GM18951 (cell line): ENCODE measurements at regions not wholly inside any gene's neighbourhood (a gene's known extent, or its start where the extent isn't known, plus 50 kb on each side); places are given as distances from the start of the nearest gene placed in this dataset.

Experiments
- POLR2A ChIP-seq: IDR thresholded peaks from 4 replicates; pipeline ENCODE4 v1.6.1; 2011; ENCODE audit warnings: mild to moderate bottlenecking; ENCODE audit not compliant: insufficient read length, insufficient read depth; ENCODE audit errors: extremely low read depth
- in situ Hi-C: fragments of 300-500 bp; cut with MboI; formaldehyde crosslinking; loops from one replicate; pipeline ENCODE4 v1.12.0; 2022; ENCODE audit warnings: low sequenced_read_pairs, mixed read lengths, inconsistent platforms; ENCODE audit not compliant: unreplicated experiment

DNA sequence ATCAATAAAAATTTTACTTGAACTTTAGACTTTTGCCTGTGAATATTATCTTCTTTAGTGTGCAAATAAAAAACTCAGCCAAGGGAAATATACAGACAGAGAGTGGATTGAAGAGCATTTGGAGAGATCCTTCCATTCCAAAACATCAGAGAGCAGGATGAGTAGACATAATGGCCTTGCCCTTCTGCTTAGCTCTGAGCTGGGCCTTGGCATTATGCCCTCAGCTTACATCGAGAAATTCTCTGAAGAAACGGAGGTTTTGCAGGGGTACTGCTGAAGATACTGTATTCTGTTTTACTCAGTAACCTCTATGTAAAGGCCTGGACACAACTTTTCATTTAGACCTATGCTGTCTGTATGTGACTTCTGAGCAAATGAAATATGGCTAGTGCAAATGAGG, 317.4 kb downstream of the STIM2 start:
- in situ Hi-C loops = no loop called here
- TF ChIP-seq POLR2A = no peak

DNA sequence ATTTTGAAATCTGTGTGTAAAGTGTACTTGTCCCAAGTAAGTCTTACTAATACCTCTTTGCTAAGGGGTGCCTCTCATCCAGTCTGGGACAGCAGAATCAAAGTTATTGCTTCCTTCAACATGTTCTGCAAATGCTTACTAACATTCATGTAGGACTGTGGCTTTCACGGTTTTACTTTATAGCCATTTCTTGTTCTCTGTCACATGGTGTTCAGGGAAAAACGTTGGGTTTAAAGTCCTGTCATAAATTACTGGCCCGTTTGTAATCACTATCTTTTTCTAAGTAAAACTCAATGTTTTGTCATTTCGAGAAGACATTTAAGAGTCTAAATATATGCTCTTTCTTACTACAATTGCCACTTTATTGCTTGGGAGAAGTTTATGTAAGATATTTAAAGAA, 321.1 kb downstream of the STIM2 start:
- in situ Hi-C loops = no loop called here
- no peak for TF ChIP-seq POLR2A

DNA sequence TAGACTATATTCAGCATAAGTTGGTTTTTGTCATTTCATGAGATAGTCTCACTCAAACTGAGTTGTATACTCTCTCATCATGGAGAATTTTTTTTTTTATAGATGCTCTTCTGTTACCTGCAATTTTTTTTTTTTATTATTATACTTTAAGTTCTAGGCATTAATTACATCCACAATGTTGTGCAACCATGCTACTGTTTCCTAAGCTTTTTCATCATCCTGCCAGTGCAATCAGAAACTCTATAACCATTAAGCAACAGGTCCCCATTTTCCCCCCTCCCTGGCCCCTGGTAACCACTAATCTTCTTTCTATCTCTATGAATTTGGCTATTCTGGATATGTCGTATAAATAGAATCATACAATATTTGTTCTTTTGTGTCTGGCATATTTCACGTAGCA, 321.6 kb downstream of the STIM2 start:
- TF ChIP-seq POLR2A = no peak
- in situ Hi-C loops = no loop called here

DNA sequence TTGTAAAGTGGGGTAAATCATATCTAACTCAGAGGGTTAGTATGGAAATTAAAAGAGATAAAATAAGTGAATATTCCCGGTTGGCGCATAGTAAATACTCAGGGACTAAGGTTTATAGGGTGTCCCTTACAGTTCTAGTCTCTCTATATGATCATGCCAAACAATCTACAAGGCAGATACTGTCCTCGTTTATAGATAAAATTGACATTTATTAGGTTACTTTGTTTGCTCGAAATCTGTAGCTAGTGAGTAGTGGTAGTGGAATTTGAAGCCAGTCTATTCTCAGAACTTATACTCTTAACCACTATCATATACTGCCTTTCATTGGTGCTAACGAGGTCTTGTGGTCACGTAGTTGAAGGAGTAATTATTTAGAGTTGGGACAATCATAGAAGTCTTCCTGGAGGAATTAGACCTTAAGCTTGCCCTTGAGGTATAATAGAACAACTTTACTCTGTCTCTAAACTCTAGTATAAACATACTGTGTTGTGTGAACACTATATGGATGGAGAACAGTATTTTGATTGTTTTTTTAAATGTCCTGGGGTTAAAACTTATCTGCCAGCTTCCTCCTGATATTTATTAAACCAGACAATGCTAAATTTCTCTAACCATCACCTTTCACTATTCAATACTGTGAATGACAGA, 324.0 kb downstream of the STIM2 start:
- TF ChIP-seq POLR2A = no peak
- in situ Hi-C loops = no loop called here

DNA sequence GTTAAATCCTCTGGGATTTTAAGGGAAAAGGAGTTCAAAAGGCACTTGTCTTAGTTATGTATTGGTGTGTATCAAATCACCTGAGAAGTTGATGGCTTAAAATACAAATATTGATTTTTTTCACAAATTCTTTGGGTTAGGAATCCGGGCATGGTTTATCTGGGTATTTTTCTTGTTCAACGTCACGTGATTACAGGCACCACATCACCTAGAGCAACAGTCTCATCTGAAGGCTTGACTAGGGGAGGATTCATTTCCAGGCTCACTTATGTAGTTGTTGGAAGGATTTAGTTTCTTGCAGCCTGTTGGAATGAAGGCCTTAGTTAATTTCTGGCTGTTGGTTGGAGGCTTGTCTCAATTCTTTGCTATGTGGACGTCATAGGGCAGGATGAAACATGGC, 326.1 kb downstream of the STIM2 start:
- no peak for TF ChIP-seq POLR2A
- in situ Hi-C loops = no loop called here

DNA sequence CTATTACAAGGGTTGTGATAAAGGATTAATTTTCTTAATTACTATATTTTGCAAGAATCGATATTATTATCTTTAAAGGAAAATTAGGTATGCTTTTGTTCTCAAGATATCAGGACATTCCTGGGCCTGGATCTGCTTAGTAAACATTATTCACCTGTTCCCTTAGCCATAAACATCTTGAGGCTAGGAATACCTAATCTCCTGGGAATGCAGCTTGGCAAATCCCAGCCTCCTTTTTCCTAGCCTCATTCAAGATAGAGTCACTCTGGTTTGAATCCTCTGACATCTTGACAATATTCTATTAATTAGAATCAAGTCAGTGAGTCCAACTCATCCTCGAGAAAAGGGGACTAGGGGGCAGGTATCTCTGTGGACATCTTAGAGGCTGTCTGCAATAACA, 327.1 kb downstream of the STIM2 start:
- in situ Hi-C loops = no loop called here
- no peak for TF ChIP-seq POLR2A

DNA sequence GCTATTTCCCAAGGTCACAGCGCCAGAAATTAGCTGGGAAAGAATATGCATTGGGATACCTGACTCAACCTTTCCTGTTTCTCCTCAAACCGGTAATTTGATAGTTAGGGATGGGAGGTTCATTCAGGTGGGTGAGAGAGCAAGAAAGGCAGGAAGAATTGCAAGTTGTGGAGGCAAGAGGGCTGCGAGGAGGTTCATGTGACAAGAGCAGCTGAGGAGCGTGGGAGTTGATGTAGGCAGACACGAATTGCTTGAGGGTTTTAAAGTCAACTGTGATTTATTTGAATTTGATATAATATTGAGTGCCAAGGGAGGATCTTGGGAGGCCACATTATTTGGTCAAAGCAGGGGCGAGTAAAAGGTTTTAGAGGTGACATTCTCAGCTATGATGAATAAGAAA, 329.0 kb downstream of the STIM2 start:
- in situ Hi-C loops = no loop called here
- TF ChIP-seq POLR2A = no peak

DNA sequence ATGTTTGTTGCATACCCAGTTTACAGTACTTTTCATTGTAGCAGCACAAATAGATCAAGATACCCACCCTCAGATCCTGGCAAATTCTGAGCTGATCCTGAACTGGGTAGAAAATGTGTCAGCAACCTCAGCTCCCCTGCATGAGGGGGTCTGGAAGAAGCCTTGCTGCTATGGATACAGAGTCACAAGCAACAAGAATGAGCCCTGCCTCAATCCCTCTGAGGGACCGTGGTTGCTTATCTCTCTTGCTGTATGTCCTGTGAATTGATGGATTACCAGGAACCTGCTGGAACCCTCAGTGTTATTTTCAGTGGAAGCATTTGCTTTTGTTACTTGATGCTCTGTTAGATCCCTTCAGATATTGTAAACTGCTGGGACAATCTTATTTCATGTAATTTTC, 331.0 kb downstream of the STIM2 start:
- in situ Hi-C loops = no loop called here

DNA sequence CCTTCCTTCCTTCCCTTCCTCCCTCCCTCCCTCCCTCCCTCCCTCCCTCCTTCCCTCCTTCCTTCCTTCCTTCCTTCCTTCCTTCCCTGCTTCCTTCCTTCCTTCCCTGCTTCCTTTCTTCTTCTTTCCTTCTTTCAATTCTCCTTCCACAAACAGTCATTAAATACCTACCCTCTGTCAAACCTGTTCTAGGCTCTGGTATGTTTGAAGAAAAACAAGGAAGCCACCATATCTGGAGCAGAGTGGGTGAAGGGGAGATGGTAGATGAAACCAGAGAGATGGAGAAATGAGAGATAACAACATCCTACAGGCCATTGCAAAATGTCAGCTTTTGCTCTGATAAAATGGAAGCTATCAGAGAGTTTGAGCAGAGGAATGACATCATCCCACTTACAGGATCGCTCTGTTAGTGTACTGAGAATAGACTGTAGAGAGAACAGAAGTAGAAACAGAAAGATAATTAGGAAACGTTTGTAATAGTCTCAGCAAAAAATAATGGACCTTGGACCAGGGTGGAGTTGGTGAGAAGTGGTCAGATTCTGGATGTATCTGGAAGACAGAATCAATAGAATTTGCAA, 334.0 kb downstream of the STIM2 start:
- in situ Hi-C loops = no loop called here
- no peak for TF ChIP-seq POLR2A

More for the DNA sequence above, 331.0 kb downstream of the STIM2 start:
- no peak for TF ChIP-seq POLR2A

DNA sequence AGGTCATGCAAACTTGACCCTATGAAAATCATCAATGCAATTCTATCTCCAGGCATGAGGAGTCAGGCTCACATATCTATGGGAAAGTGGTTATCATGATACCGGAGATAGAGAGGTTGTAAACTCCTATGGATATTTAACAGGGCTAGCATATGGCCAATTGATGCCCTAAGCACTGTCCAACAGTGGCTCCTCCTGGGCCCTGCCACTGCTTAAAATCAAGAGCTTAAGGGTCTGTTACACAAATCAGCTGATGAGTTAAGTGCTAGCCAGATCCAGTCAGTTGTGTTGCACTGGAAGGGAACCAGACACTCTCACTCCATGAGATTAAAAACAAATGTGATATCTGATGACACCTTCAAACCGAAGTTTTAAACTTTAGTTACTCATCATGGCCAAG, 337.6 kb downstream of the STIM2 start:
- in situ Hi-C loops = no loop called here

DNA sequence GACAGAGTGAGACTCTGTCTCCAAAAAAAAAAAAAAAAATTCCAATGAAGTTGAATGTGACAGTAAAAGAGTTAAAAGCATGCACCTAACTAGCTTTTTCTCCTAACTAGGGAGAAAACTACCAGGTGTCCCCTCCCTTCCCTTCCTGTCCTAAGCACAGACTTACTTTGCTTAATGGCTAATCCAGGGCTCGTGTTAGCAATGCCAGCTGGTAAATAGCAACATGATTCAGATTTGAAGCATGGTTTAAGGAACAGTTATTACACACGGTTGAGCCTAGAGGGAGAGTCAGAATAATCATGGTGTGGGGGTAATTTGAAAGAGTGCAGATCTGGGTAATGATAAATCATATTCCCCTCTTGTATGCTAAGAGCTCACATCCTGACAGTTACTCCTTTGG, 338.3 kb downstream of the STIM2 start:
- in situ Hi-C loops = no loop called here

More for the DNA sequence above, 337.6 kb downstream of the STIM2 start:
- TF ChIP-seq POLR2A = no peak

DNA sequence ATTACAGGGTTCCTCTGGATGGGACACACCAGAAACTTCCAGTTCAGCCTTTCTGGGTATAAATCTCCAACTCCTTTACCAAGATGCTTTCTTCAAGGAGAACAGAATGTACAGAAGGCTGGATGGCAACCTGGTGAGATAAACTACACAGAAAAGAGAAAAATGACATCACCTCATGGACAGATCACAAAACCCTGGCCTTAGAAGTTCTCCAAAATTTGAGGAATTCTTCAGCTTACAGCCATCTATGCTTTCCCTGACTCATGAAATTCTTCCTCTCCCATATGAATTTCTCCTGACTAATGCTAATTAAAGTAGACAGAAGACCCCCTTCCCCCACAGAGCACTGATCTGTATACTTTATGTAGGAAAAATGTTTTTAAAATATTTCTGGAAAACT, 345.4 kb downstream of the STIM2 start:
- TF ChIP-seq POLR2A = no peak
- in situ Hi-C loops = no loop called here

More for the DNA sequence above, 338.3 kb downstream of the STIM2 start:
- TF ChIP-seq POLR2A = no peak

DNA sequence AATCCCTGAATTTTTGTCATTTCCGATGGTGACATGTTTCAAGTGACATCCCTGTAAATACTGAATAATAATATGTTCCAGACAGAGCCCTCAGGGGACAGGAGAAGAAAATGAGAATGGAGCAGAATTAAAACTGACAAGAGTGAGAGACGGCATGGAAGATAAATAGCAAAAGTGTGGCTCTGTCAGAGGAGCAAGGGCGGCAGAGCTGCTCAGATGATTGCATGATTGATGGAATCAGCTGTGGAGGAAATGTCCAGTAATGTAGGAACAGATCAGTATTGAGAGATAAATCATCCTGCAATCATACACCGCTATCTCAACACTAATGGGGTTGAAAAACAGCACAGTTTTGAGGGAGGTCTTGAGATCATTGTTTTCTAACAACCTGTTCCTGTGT, 350.3 kb downstream of the STIM2 start:
- TF ChIP-seq POLR2A = no peak
- in situ Hi-C loops = no loop called here

DNA sequence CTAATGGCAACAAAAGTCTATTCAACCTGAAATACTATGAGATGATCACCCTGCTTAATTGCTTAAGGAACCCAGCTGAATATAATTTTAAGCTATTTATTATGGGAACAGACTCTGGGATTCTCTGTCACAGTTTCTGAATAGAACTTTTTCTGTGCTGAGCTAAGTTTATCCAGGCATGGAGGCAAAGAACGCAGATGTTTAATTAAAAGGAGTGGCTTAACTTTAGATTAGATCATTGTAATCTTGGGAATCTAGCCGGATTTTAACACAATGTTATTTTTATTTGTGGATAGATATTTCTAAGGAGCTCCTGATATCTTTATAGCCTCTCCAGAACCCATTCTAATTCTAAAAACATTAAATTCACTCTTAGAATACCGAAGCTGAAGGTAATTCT, 353.4 kb downstream of the STIM2 start:
- in situ Hi-C loops = no loop called here
- TF ChIP-seq POLR2A = no peak
